H9 (cell line): ENCODE measurements at regions not wholly inside any gene's neighbourhood (a gene's known extent, or its start where the extent isn't known, plus 50 kb on each side); places are given as distances from the start of the nearest gene placed in this dataset.

Experiments
- DNase-seq: peaks from one replicate; pipeline ENCODE4 v3.0.0-alpha.2; 2017
- H2AFZ ChIP-seq: one replicate; pipeline ENCODE4 v1.6.1; 2013; ENCODE audit warnings: mild to moderate bottlenecking, low read length, control low read depth, moderate library complexity
- H2AK5ac ChIP-seq: 2 replicates; pipeline ENCODE4 v1.6.1; 2013; ENCODE audit warnings: low read length, control low read depth, mixed read lengths; ENCODE audit not compliant: insufficient read length
- H2BK120ac ChIP-seq: one replicate; pipeline ENCODE4 v1.6.1; 2013; ENCODE audit warnings: low read depth, mild to moderate bottlenecking, low read length, control low read depth, inconsistent platforms; ENCODE audit not compliant: poor library complexity, severe bottlenecking
- H2BK12ac ChIP-seq: 2 replicates; pipeline ENCODE4 v1.6.1; 2013; ENCODE audit warnings: low read length, control low read depth, mixed read lengths, low read depth; ENCODE audit not compliant: insufficient read length
- H2BK15ac ChIP-seq: 2 replicates; pipeline ENCODE4 v1.6.1; 2013; ENCODE audit warnings: low read depth, low read length, control low read depth
- H2BK20ac ChIP-seq: one replicate; pipeline ENCODE4 v1.6.1; 2013; ENCODE audit warnings: low read depth, mild to moderate bottlenecking, low read length, control low read depth, inconsistent platforms; ENCODE audit not compliant: poor library complexity, severe bottlenecking
- H2BK5ac ChIP-seq: 2 replicates; pipeline ENCODE4 v1.6.1; 2013; ENCODE audit warnings: low read length, control low read depth, mixed read lengths; ENCODE audit not compliant: insufficient read length
- H3K14ac ChIP-seq: 2 replicates; pipeline ENCODE4 v1.6.1; 2013; ENCODE audit warnings: low read length, control low read depth; ENCODE audit not compliant: insufficient read depth
- H3K18ac ChIP-seq: 2 replicates; pipeline ENCODE4 v1.6.1; 2013; ENCODE audit warnings: low read depth, mild to moderate bottlenecking, mixed read lengths, low read length, control low read depth; ENCODE audit not compliant: insufficient read length
- H3K23ac ChIP-seq: 2 replicates; pipeline ENCODE4 v1.6.1; 2013; ENCODE audit warnings: low read length, control low read depth, mixed read lengths, low read depth; ENCODE audit not compliant: insufficient read length
- H3K23me2 ChIP-seq: 2 replicates; pipeline ENCODE4 v1.6.1; 2013; ENCODE audit warnings: low read depth, mild to moderate bottlenecking, mixed read lengths, low read length, control low read depth; ENCODE audit not compliant: insufficient read length, poor library complexity, severe bottlenecking
- H3K27ac ChIP-seq: 2 replicates; pipeline ENCODE4 v1.5.1; 2013; ENCODE audit warnings: low read length, control low read depth, mixed read lengths, low read depth; ENCODE audit not compliant: insufficient read length
- H3K27me3 ChIP-seq: 2 replicates; pipeline ENCODE4 v1.6.1; 2013; ENCODE audit warnings: low read length, control low read depth, inconsistent platforms; ENCODE audit not compliant: insufficient read depth
- H3K4ac ChIP-seq: 2 replicates; pipeline ENCODE4 v1.6.1; 2013; ENCODE audit warnings: low read depth, mild to moderate bottlenecking, control low read depth, inconsistent platforms, low read length, moderate library complexity
- H3K4me1 ChIP-seq: 2 replicates; pipeline ENCODE4 v1.6.1; 2013; ENCODE audit warnings: low read length, control low read depth, inconsistent platforms; ENCODE audit not compliant: insufficient read depth
- H3K4me2 ChIP-seq: 2 replicates; pipeline ENCODE4 v1.6.1; 2013; ENCODE audit warnings: low read length, control low read depth, mixed read lengths; ENCODE audit not compliant: insufficient read length, insufficient read depth
- H3K56ac ChIP-seq: 2 replicates; pipeline ENCODE4 v1.6.1; 2013; ENCODE audit warnings: low read depth, mild to moderate bottlenecking, mixed read lengths, low read length, control low read depth; ENCODE audit not compliant: insufficient read length
- H3K79me1 ChIP-seq: 2 replicates; pipeline ENCODE4 v1.6.1; 2013; ENCODE audit warnings: low read depth, mild to moderate bottlenecking, moderate library complexity, low read length, control low read depth, inconsistent platforms; ENCODE audit not compliant: insufficient read depth, poor library complexity, severe bottlenecking
- H3K79me2 ChIP-seq: 2 replicates; pipeline ENCODE4 v1.6.1; 2013; ENCODE audit warnings: low read length, control low read depth, inconsistent platforms; ENCODE audit not compliant: insufficient read depth
- H3K9ac ChIP-seq: 2 replicates; pipeline ENCODE4 v1.6.1; 2013; ENCODE audit warnings: low read length, control low read depth, mixed read lengths; ENCODE audit not compliant: insufficient read length; ENCODE audit errors: extremely low read depth
- H3K9me3 ChIP-seq: one replicate; pipeline ENCODE4 v1.6.1; 2013; ENCODE audit warnings: low read depth, low read length, inconsistent platforms; ENCODE audit not compliant: control insufficient read depth
- H3T11ph ChIP-seq: one replicate; pipeline ENCODE4 v1.6.1; 2013; ENCODE audit warnings: mild to moderate bottlenecking, low read length, control low read depth, inconsistent platforms
- H4K20me1 ChIP-seq: one replicate; pipeline ENCODE4 v1.6.1; 2013; ENCODE audit not compliant: control insufficient read depth, insufficient read length, insufficient read depth
- H4K5ac ChIP-seq: 2 replicates; pipeline ENCODE4 v1.6.1; 2013; ENCODE audit warnings: low read depth, mild to moderate bottlenecking, mixed read lengths, low read length, control low read depth; ENCODE audit not compliant: insufficient read length
- H4K8ac ChIP-seq: replicated peaks from 2 replicates; pipeline ENCODE4 v1.6.1; 2013; ENCODE audit warnings: low read length, control low read depth, mixed read lengths, low read depth; ENCODE audit not compliant: insufficient read length
- H4K91ac ChIP-seq: 2 replicates; pipeline ENCODE4 v1.6.1; 2013; ENCODE audit warnings: low read depth, mild to moderate bottlenecking, moderate library complexity, mixed read lengths, low read length, control low read depth; ENCODE audit not compliant: insufficient read length
- H3K27ac Mint-ChIP-seq, 3 experiments: 2 replicates in 2 of 3; 3 replicates in 1 of 3; pipeline ENCODE4 v1.8.0; 2020 to 2021; ENCODE audit warnings: mixed read lengths in 3 of 3, mild to moderate bottlenecking in 1 of 3, moderate library complexity in 1 of 3
- H3K27me3 Mint-ChIP-seq: 2 replicates; pipeline ENCODE4 v1.8.0; 2021; ENCODE audit warnings: low read depth, mild to moderate bottlenecking, moderate library complexity, mixed read lengths
- H3K36me3 Mint-ChIP-seq, 3 experiments: 2 replicates in 2 of 3; 3 replicates in 1 of 3; pipeline ENCODE4 v1.8.0; 2020 to 2021; ENCODE audit warnings: low read depth in 3 of 3, mixed read lengths in 3 of 3; ENCODE audit not compliant: insufficient read depth in 1 of 3
- H3K4me1 Mint-ChIP-seq, 2 experiments: 2 replicates each; pipeline ENCODE4 v1.8.0; 2020; ENCODE audit warnings: mixed read lengths in 2 of 2
- H3K4me3 Mint-ChIP-seq, 2 experiments: 2 replicates in 1 of 2; 3 replicates in 1 of 2; pipeline ENCODE4 v1.8.0; 2020 to 2021; ENCODE audit warnings: mild to moderate bottlenecking in 2 of 2, mixed read lengths in 2 of 2, moderate library complexity in 1 of 2
- H3K9me3 Mint-ChIP-seq, 2 experiments: 2 replicates in 1 of 2; 3 replicates in 1 of 2; pipeline ENCODE4 v1.8.0; 2020; ENCODE audit warnings: mild to moderate bottlenecking in 2 of 2, mixed read lengths in 2 of 2, moderate library complexity in 1 of 2
- WGBS: extraction: QIAGEN DNeasy Blood & Tissue Kit; methylation state at CpG from one replicate; pipeline ENCODE4 v1.1.7; 2013; ENCODE audit warnings: missing lambda C conversion rate, low lambda C conversion rate, mixed read lengths; ENCODE audit not compliant: insufficient read length; ENCODE audit errors: extremely low coverage; 5-methylcytosine and 5-hydroxymethylcytosine counted together
- TF ChIP-seq, protein P1 (sequence below): fragments of 200-600 bp; sonication (generic); conservative IDR thresholded peaks from 3 replicates; pipeline ENCODE4 v1.8.0; 2021; ENCODE audit warnings: antibody characterized with exemption, mild to moderate bottlenecking

DNA sequence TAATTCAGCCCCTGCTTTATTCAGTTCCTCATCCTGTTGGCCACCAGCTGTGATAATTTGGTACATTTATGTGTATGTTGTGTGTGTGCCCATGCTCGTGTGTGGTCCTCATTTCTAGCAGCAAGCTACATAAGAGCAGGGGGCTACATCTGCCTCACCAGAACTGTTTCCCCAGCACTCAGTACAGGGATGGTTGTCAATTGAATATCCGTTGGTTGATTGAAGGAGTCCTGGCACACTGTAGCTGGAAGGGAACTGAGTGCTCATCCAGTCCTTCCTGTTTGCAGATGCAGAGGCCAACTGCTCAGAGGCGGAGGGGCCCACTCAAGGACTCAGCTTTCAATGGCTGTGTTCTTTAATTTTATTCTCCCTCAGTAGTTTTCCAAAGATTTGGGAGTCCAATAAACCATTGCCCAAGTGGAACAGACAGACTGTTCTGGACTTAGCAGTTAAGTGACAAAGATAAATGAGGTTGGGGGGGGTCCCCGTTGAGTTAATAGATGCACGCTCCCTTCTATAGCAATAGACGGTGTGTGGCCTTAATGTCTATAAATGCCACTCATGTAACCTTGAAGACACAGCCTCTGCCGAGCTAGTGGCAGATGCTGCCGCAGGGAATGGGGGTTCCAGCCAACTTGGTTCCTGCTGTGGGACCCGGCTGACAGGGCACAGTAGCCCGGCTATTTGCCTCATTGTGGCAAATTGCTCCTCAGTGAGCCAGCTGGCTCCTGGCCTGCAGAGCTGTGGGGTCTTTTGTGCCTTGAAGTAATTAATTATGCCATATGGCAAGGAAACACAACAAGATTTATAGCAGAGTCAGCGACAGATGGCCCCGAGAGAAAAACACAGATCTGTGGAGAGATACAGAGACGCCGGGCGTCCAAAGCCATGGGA lies 71.4 kb upstream of the GRK3 start:
- no peak overlapping the region for H3K4ac ChIP-seq
- TF ChIP-seq, protein P1, sequence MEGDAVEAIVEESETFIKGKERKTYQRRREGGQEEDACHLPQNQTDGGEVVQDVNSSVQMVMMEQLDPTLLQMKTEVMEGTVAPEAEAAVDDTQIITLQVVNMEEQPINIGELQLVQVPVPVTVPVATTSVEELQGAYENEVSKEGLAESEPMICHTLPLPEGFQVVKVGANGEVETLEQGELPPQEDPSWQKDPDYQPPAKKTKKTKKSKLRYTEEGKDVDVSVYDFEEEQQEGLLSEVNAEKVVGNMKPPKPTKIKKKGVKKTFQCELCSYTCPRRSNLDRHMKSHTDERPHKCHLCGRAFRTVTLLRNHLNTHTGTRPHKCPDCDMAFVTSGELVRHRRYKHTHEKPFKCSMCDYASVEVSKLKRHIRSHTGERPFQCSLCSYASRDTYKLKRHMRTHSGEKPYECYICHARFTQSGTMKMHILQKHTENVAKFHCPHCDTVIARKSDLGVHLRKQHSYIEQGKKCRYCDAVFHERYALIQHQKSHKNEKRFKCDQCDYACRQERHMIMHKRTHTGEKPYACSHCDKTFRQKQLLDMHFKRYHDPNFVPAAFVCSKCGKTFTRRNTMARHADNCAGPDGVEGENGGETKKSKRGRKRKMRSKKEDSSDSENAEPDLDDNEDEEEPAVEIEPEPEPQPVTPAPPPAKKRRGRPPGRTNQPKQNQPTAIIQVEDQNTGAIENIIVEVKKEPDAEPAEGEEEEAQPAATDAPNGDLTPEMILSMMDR, result no peak
- no peak overlapping the region for H3K27ac ChIP-seq
- H3K9ac ChIP-seq, result no peak overlapping the region
- no peak overlapping the region for H2BK5ac ChIP-seq
- H3K9me3 ChIP-seq, result no peaks in the 10 kb centered on the region
- Mint-ChIP-seq H3K4me1 (peaks cover 18% of the 10 kb centered on the region in 2 experiments), H3K4me3 (no peak overlapping the region), H3K36me3 (peaks cover 0 to 20% (median 4%) of the 10 kb centered on the region in 3 experiments; a peak in 3 of 7 replicates), H3K27ac (peak overlapping the region in 2 of 3 experiments; percentile 40 to 61; a peak in 2 of 7 replicates), H3K27me3 (no peaks in the 10 kb centered on the region; the same call in 1 of the 2 replicates), H3K9me3 (no peaks in the 10 kb centered on the region)
- no peak for DNase-seq
- no peak overlapping the region for H4K91ac ChIP-seq
- no peaks in the 10 kb centered on the region for H3K23me2 ChIP-seq
- H3K4me1 ChIP-seq, result no peaks in the 10 kb centered on the region
- no peak overlapping the region for H3T11ph ChIP-seq
- H3K79me1 ChIP-seq, result no peaks in the 10 kb centered on the region
- H3K23ac ChIP-seq, result no peak overlapping the region
- H2BK15ac ChIP-seq, result no peak overlapping the region
- no peak overlapping the region for H3K14ac ChIP-seq
- H3K79me2 ChIP-seq, result no peaks in the 10 kb centered on the region
- H4K20me1 ChIP-seq, result no peaks in the 10 kb centered on the region
- H2AFZ ChIP-seq, result no peak overlapping the region
- H2BK120ac ChIP-seq, result no peak overlapping the region
- no peak overlapping the region for H3K18ac ChIP-seq
- no peak overlapping the region for H3K4me2 ChIP-seq
- WGBS, result no CpG with 5 or more reads among the region's 15 CpGs
- H4K5ac ChIP-seq, result no peak overlapping the region
- H2AK5ac ChIP-seq, result no peak overlapping the region
- no peaks in the 10 kb centered on the region for H3K27me3 ChIP-seq
- H3K56ac ChIP-seq, result no peak overlapping the region
- no peak overlapping the region for H2BK12ac ChIP-seq
- H4K8ac ChIP-seq, result no peak overlapping the region
- no peak overlapping the region for H2BK20ac ChIP-seq
